ENCODE measurements at regions not wholly inside any gene's neighbourhood (a gene's known extent, or its start where the extent isn't known, plus 50 kb on each side); places are given as distances from the start of the nearest gene placed in this dataset.

DNA sequence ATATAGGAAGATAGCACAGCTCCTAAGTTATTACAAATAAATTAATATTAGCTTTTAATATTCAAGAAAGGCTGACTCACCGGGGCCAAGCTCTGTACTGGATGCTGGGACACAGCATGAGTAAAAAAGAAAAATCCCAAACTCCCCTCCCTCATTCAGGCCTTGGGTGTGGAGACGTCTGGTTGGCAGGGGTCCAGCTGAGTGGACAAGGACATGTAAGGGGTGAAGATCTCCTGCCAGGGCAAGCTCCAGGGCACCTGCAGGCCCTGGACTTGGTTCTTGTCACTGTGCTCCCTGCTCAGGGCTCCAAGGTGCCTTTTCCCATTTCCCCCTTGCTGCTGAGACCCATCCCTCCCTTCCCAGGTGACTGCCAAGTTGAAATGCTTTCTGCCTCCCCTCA is 388.5 kb downstream of the ENC1 start:
- TF ChIP-seq POLR2A (IDR thresholded peaks at IDR 0.05; ENCODE audit: low read depth, low read length) (no peak), CTCF (IDR thresholded peaks at IDR 0.05; ENCODE audit: extremely low read depth in 1 of 2, insufficient read depth in 1 of 2, low read depth in 1 of 2, low read length in 2 of 2) (no peak), EZH2 (IDR thresholded peaks at IDR 0.05; ENCODE audit: borderline replicate concordance, low read depth, low read length, severe bottlenecking) (no peak), POLR2AphosphoS5 (IDR thresholded peaks at IDR 0.05; ENCODE audit: insufficient read depth, low read depth, low read length) (no peak), JUN (IDR thresholded peaks at IDR 0.05; ENCODE audit: borderline replicate concordance, insufficient read depth, insufficient read length, low read depth) (no peak), MYC (IDR thresholded peaks at IDR 0.05; ENCODE audit: low read depth, low read length) (no peak)

Data from endothelial cell of umbilical vein (primary cell).